Activated CD4-positive, alpha-beta T cell treated with anti-CD3 and anti-CD28 coated beads for 36 hours (primary cell): ENCODE measurements at regions not wholly inside any gene's neighbourhood (a gene's known extent, or its start where the extent isn't known, plus 50 kb on each side); places are given as distances from the start of the nearest gene placed in this dataset.

Source experiments
- ATAC-seq: fragments of 200-7000 bp; cut with Tn5 transposase; one replicate; pipeline ENCODE4 v1.10.0; 2021; ENCODE audit warnings: mild to moderate bottlenecking, moderate library complexity
- CTCF ChIA-PET: fragments of 350-600 bp; sonication (Branson Sonifier 250); formaldehyde crosslinking; loops from one replicate; lab custom pipeline; 2021; ENCODE audit warnings: antibody characterized with exemption; lab: Charles Lee
- POLR2A ChIA-PET: fragments of 350-600 bp; sonication (Branson Sonifier 250); formaldehyde crosslinking; loops from one replicate; lab custom pipeline; 2021; ENCODE audit warnings: antibody characterized with exemption, inconsistent platforms; lab: Charles Lee
- DNase-seq: peaks from one replicate; pipeline ENCODE4 v3.0.0-alpha.2; 2020
- H3K27ac Mint-ChIP-seq: one replicate; pipeline ENCODE4 v1.8.0; 2021; ENCODE audit warnings: mixed read lengths
- H3K27me3 Mint-ChIP-seq: one replicate; pipeline ENCODE4 v1.8.0; 2021; ENCODE audit warnings: mixed read lengths
- H3K36me3 Mint-ChIP-seq: one replicate; pipeline ENCODE4 v1.8.0; 2021; ENCODE audit warnings: low read depth, mixed read lengths
- H3K4me1 Mint-ChIP-seq: one replicate; pipeline ENCODE4 v1.8.0; 2021; ENCODE audit warnings: mixed read lengths
- H3K4me3 Mint-ChIP-seq: one replicate; pipeline ENCODE4 v1.8.0; 2021; ENCODE audit warnings: mild to moderate bottlenecking, moderate library complexity, mixed read lengths
- H3K9me3 Mint-ChIP-seq: one replicate; pipeline ENCODE4 v1.8.0; 2021; ENCODE audit warnings: low read depth, mixed read lengths
- intact Hi-C, 2 experiments: fragments of 100-400 bp; cut with DNase I in 1 of 2; cut with micrococcal nuclease in 1 of 2; formaldehyde crosslinking; loops; one replicate each; pipeline versions ENCODE4 v1.14.2 to v1.15.1; 2022 to 2024; cut with DNase I, micrococcal nuclease

DNA sequence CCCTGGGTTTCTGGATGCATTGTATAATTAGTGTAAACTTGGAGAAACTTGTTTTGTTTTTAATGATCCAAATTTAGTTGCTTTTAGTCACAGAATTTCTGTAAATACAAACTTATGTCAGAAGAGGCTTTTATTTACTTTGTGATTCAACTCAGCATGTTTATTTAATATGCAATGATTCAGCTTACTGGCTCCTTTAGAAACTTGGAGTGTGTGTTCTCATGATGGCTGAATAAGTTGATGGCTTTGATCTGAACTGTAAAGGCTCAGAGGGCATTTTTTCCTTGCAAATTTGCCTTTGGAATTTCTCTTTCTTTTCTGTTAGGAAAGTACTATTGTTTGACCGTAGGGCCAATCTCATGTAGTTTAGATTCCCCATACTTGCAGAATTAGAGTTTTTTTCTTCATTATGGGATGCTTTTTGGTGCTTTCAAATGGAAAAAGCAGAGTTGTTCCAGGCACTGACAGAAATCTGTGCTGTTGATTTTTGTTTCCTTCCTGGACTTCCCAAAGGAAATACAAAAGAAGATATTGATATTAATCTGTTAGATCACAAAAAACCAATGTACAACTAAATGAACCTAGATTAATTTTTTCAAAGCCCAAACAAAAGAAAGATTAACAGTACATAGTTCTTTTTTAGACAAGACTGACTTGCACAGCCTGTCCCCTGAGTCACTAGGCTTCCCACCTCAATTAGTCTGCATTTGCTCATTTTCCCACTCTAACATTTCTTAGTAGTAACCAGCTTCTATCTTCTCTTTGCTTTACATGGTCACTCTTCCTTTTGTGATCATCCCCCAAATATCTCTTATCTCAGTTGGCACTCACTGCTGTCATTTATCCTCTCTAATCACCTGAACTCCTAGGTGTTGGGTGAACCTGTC, 96.8 kb upstream of the AGR3 start:
- DNase-seq (no peak), ATAC-seq (no peak)
- no peak overlapping the region for H3K4me3 Mint-ChIP-seq
- no peak overlapping the region for H3K27ac Mint-ChIP-seq
- peaks cover 3% of the 10 kb centered on the region for H3K27me3 Mint-ChIP-seq
- intact Hi-C loops = no loop called here
- H3K36me3 Mint-ChIP-seq = no peaks in the 10 kb centered on the region
- ChIA-PET POLR2A (no interaction called here), CTCF (interaction anchor here (0.7 to 2.2 kb wide), 3 partner anchors 10 to 503 kb away, joined by 3 to 9 read pairs (median 3); no protein-coding TSS in a partner anchor)
- no peaks in the 10 kb centered on the region for H3K9me3 Mint-ChIP-seq
- H3K4me1 Mint-ChIP-seq = peaks cover 7% of the 10 kb centered on the region

DNA sequence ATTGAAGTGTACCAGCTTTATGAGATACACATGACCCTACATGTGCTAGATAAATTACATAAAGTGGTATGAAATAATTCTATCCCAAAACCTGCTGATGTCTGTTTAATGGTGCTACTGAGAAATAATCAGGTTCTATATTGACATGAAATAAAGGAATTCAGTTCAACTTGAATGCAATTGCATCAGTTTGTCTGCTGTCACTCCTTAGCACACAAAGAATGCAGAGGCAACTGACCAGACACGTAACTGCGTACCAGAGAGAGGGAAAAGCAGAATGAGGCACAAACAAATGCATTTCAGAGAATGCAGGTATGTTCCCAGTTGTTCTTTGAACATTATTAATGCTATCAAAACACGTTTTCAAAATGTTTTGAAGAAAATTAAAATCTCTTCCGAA, 98.8 kb upstream of the AGR3 start:
- ChIA-PET POLR2A (interaction anchor here (0.6 kb wide), 1 partner anchor 78 kb away, joined by 3 read pairs; no protein-coding TSS in a partner anchor), CTCF (interaction anchor here (1.0 to 1.1 kb wide), 2 partner anchors 54 to 57 kb away, joined by 3 read pairs; no protein-coding TSS in a partner anchor)
- Mint-ChIP-seq H3K9me3 (no peaks in the 10 kb centered on the region), H3K4me1 (peaks cover 6% of the 10 kb centered on the region), H3K4me3 (no peak overlapping the region), H3K27ac (no peak overlapping the region), H3K36me3 (no peaks in the 10 kb centered on the region), H3K27me3 (peaks cover 3% of the 10 kb centered on the region)
- DNase-seq = no peak
- intact Hi-C loops = loop anchor here in 1 of 2 experiments (5.0 kb wide), 1 partner anchor 662 kb away; no protein-coding TSS in a partner anchor
- ATAC-seq = no peak

DNA sequence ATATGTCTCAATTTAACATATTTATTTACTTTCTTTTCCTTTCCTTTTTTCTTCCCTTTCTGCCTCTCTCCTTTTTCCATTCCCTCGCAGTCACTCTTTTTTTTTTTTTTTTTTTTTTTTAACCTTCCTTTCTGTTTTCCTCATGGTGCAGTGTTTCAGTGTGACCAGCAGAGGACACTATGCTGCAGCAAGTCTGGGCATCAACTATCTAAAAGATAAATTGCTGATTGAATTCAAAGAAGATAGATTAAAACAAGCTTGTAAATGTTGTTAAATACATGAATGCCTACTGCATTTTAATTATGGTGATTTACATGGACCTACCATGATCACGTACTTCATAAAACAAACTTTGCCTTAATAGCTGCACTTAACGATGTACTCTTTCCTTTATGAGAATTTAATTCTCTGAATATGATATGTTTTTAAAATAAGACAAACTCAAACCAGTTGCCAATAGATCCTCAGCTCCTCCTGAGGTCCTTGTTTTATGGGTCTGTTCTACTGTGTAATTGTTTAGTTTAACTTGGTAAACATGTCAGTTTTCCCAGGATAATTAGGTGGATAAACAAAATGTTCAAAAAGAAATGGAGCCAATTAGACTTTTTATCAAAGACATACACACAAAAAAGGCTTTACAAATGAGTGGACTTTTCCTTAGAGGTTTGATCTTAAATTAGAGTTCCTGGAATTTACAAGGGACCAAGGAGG, 101.0 kb upstream of the AGR3 start:
- Mint-ChIP-seq H3K4me1 (peaks cover 6% of the 10 kb centered on the region), H3K27ac (no peak overlapping the region), H3K4me3 (no peak overlapping the region), H3K9me3 (no peaks in the 10 kb centered on the region), H3K27me3 (peaks cover 5% of the 10 kb centered on the region), H3K36me3 (no peaks in the 10 kb centered on the region)
- CTCF ChIA-PET = interaction anchor here (0.6 to 2.0 kb wide), 42 partner anchors 10 to 665 kb away, joined by 3 to 13 read pairs (median 4); no protein-coding TSS in a partner anchor
- ATAC-seq (no peak), DNase-seq (peak; percentile 45)
- POLR2A ChIA-PET = interaction anchor here (0.6 to 0.7 kb wide), 2 partner anchors 318 to 346 kb away, joined by 3 read pairs; no protein-coding TSS in a partner anchor
- intact Hi-C loops = loop anchor here (1.0 to 5.0 kb wide), 5 partner anchors 317 to 664 kb away; no protein-coding TSS in a partner anchor

DNA sequence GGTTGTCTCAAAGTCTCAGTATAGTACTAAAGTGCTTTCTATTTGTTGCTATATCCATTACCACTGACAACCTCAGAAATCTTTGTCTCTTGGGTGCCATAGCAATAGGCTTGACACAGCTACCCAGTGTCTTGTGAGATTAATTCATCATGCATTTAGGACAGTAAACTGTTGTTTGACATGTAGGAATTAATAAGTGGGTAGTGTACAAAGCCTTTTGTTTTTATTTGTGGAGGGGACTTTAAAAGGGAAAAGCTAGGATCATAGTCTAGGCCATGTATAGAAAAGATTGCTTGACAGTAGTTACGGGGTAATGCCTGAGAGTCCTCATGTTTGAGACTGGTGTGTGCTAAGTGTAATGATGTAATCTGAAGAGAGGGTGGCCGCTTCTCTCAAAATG, 102.6 kb upstream of the AGR3 start:
- Mint-ChIP-seq H3K27ac (no peak overlapping the region), H3K36me3 (no peaks in the 10 kb centered on the region), H3K4me3 (no peak overlapping the region), H3K27me3 (peaks cover 5% of the 10 kb centered on the region), H3K9me3 (no peaks in the 10 kb centered on the region), H3K4me1 (peaks cover 6% of the 10 kb centered on the region)
- no peak for ATAC-seq
- ChIA-PET POLR2A (no interaction called here), CTCF (interaction anchor here (0.6 to 2.0 kb wide), 7 partner anchors 15 to 550 kb away, joined by 3 to 5 read pairs (median 3); no protein-coding TSS in a partner anchor)
- intact Hi-C loops = loop anchor here in 1 of 2 experiments (5.0 kb wide), 1 partner anchor 658 kb away; no protein-coding TSS in a partner anchor
- DNase-seq = no peak

DNA sequence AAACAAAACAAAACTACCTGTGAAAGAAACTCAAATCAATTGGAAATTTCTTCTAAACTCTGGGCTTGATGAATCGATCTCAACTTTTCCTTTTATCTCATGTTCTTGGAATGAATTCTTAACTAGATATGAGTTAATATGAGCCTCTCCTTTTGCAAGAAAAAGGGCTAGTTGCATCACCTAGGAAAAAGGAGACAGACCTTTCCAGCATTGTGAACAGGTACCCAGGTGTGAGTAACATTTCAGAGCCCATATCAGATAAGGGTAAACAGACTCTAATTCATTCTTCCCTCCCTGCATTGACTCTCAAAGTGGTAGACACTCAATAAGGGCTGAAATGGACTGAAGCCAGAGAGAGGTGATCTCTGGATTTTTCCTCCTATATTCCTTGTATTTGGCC, 103.8 kb upstream of the AGR3 start:
- H3K4me3 Mint-ChIP-seq = no peak overlapping the region
- H3K27me3 Mint-ChIP-seq = peaks cover 5% of the 10 kb centered on the region
- no peak overlapping the region for H3K27ac Mint-ChIP-seq
- no peaks in the 10 kb centered on the region for H3K36me3 Mint-ChIP-seq
- ATAC-seq = no peak
- intact Hi-C loops = no loop called here
- DNase-seq = no peak
- H3K9me3 Mint-ChIP-seq = no peaks in the 10 kb centered on the region
- ChIA-PET POLR2A (no interaction called here), CTCF (no interaction called here)
- peaks cover 6% of the 10 kb centered on the region for H3K4me1 Mint-ChIP-seq

DNA sequence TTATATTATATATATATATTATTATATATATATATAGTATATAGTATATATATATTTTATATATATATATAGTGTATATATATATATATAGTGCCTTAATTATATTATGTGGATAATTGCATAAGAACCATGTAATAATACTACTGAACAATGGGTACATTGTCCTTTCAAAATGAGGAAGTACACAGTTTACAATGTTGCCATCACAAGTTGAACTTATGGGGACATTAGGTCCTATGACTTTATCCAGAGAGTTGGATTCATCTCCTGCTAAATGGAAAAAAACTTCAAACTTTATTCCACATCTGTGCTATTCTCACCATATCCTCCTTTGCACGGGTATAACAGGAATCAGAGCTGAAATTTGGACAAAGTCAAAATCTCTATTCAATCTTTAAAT, 105.0 kb upstream of the AGR3 start:
- DNase-seq (no peak), ATAC-seq (no peak)
- POLR2A ChIA-PET = no interaction called here
- H3K4me1 Mint-ChIP-seq = peaks cover 6% of the 10 kb centered on the region
- H3K9me3 Mint-ChIP-seq = no peaks in the 10 kb centered on the region
- no peaks in the 10 kb centered on the region for H3K36me3 Mint-ChIP-seq
- intact Hi-C loops = no loop called here
- H3K27ac Mint-ChIP-seq = no peak overlapping the region
- H3K27me3 Mint-ChIP-seq = peaks cover 3% of the 10 kb centered on the region
- H3K4me3 Mint-ChIP-seq = no peak overlapping the region
- CTCF ChIA-PET = interaction anchor here (0.6 to 0.7 kb wide), 2 partner anchors 15 to 27 kb away, joined by 3 to 4 read pairs; no protein-coding TSS in a partner anchor

DNA sequence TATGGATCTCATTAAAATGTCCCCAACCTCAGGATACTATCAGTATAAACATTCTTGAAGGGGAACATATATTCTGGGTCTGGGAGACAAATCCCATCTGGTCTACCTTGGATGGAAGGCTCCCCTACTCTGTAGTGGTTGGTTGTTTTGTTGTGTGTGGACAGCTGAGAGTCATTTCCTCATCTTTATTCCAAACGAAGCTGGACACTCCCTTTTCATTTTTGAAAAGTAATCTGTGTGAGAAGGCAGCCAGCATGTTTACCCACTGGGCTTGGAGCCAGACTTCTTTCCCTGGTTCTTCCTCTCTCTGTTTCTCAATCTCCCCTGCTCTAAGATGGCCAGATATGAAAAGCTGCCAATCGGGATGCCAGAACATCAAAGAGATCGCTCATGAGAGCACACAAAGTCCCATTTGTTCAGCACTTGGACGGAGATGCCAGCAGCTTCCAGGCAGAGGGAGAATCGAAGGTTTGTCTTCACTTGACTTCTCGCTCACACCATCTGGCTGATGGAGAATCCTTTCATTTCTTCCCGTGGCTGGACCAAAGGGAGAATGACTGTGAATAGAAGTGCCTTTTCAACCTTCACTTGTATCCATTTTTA, 108.1 kb upstream of the AGR3 start:
- ATAC-seq = no peak
- CTCF ChIA-PET = interaction anchor here (1.1 kb wide), 1 partner anchor 338 kb away, joined by 3 read pairs; no protein-coding TSS in a partner anchor
- H3K27ac Mint-ChIP-seq = no peak overlapping the region

DNA sequence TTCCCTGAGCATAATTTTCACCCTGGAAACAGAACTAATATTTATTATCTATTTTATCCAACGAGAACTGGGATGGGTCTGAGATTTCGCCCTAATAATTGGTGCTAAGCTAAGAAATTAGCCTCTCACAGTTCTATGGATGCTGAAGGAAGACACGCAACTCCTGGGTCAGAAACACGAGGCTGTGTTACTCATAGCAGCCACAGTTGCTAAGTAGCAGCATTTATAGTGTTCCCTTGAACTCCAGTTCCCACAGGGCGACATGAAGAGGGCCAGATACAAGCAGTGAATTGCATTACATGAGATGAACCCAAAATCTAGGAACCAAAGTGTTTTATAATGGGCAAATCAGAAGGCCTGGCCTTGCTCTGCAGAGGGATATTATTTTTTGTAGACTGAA, 109.8 kb upstream of the AGR3 start:
- ChIA-PET CTCF (no interaction called here), POLR2A (no interaction called here)
- Mint-ChIP-seq H3K4me3 (no peak overlapping the region), H3K36me3 (no peaks in the 10 kb centered on the region), H3K4me1 (no peaks in the 10 kb centered on the region), H3K27ac (no peak overlapping the region), H3K27me3 (peaks cover 3% of the 10 kb centered on the region), H3K9me3 (peaks cover 6% of the 10 kb centered on the region)
- DNase-seq (no peak), ATAC-seq (no peak)
- intact Hi-C loops = no loop called here

More for the DNA sequence above, 108.1 kb upstream of the AGR3 start:
- H3K4me1 Mint-ChIP-seq = peaks cover 2% of the 10 kb centered on the region
- intact Hi-C loops = no loop called here
- no peaks in the 10 kb centered on the region for H3K36me3 Mint-ChIP-seq
- peaks cover under 1% of the 10 kb centered on the region for H3K9me3 Mint-ChIP-seq
- H3K4me3 Mint-ChIP-seq = no peak overlapping the region
- DNase-seq = no peak
- H3K27me3 Mint-ChIP-seq = peaks cover 3% of the 10 kb centered on the region
- POLR2A ChIA-PET = no interaction called here

DNA sequence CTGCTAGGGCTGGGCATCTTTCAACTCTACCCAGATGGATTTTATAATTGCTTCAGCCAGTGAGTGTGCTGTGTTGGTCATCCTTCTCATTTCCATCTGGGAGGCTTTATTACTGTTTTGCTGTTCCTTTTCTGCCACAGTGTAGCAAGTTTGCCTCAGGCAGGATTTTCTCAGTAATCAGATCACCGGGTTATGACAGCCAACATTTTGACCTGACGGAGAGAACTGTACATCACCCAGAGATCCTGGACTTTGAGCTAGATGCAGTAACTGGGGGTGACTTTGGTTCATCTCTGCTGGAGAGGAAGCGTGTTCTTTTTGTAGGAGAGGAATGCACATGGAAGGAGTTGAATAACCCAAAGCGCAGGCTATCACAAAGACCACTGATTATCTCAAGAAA, 111.8 kb upstream of the AGR3 start:
- H3K27me3 Mint-ChIP-seq = peaks cover 2% of the 10 kb centered on the region
- ChIA-PET POLR2A (no interaction called here), CTCF (interaction anchor here (2.0 kb wide), 1 partner anchor 11 kb away, joined by 11 read pairs; no protein-coding TSS in a partner anchor)
- no peaks in the 10 kb centered on the region for H3K4me1 Mint-ChIP-seq
- intact Hi-C loops = no loop called here
- DNase-seq (no peak), ATAC-seq (no peak)
- no peaks in the 10 kb centered on the region for H3K36me3 Mint-ChIP-seq
- H3K4me3 Mint-ChIP-seq = no peak overlapping the region
- H3K27ac Mint-ChIP-seq = no peak overlapping the region
- H3K9me3 Mint-ChIP-seq = peaks cover 11% of the 10 kb centered on the region

DNA sequence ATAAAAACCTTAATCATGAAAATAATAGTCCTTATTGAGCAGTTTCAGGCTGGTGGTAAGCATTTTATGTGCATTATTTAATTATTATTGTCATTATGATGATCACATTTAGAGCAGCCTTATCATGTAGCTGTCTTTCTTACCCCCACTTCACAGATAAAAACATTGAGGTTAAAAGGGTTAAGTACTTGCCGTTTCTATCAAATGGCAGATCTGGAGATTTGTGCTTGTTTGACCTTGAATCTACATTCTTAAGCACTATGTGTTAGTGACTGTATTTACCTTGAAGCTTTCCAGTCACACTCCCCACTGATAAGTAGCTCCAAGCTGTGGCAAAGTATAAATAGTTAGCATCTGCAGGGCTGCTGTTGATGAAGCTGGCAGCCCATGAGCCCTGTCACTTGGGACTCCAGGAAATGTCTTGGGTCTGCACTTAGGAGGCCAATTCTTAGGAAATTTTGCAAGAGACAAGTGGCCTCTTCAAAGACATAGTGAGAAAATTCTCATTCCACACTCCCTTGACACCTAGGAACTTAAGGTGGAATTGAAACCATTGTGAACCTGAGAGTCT, 116.8 kb upstream of the AGR3 start:
- Mint-ChIP-seq H3K4me1 (peaks cover 5% of the 10 kb centered on the region), H3K36me3 (no peaks in the 10 kb centered on the region)
- intact Hi-C loops = no loop called here

More for the DNA sequence above, 116.8 kb upstream of the AGR3 start:
- Mint-ChIP-seq H3K4me3 (no peak overlapping the region), H3K27ac (no peak overlapping the region), H3K27me3 (peaks cover 3% of the 10 kb centered on the region), H3K9me3 (peaks cover 11% of the 10 kb centered on the region)
- DNase-seq (no peak), ATAC-seq (no peak)
- ChIA-PET CTCF (interaction anchor here (1.0 to 2.6 kb wide), 2 partner anchors 11 to 15 kb away, joined by 3 to 10 read pairs; no protein-coding TSS in a partner anchor), POLR2A (no interaction called here)
